SK-N-SH treated with all-trans-retinoic acid at 6 μM for 48 hours (cell line): ENCODE measurements at regions not wholly inside any gene's neighbourhood (a gene's known extent, or its start where the extent isn't known, plus 50 kb on each side); places are given as distances from the start of the nearest gene placed in this dataset.

Source experiments
- ARNTL ChIP-seq: fragments of 450-650 bp; formaldehyde crosslinking; IDR thresholded peaks from 2 replicates; pipeline ENCODE4 v1.5.0; 2020; ENCODE audit warnings: low read depth, mild to moderate bottlenecking, moderate library complexity, borderline replicate concordance
- ISL1 ChIP-seq: fragments of 250-450 bp; sonication (Bioruptor Pico); IDR thresholded peaks from 2 replicates; pipeline ENCODE4 v2.1.2; 2022; ENCODE audit warnings: mild to moderate bottlenecking, moderate library complexity
- PPARA ChIP-seq: fragments of 250-450 bp; sonication (Bioruptor Pico); IDR thresholded peaks from 2 replicates; pipeline ENCODE4 v1.5.0; 2020; ENCODE audit warnings: mild to moderate bottlenecking, borderline replicate concordance
- RARB ChIP-seq: fragments of 250-450 bp; sonication (Bioruptor Pico); IDR thresholded peaks from 2 replicates; pipeline ENCODE4 v1.8.0; 2021; ENCODE audit warnings: mild to moderate bottlenecking, moderate library complexity
- SNAI2 ChIP-seq: fragments of 250-450 bp; sonication (Bioruptor Pico); IDR thresholded peaks from 2 replicates; pipeline ENCODE4 v1.5.0; 2020; ENCODE audit warnings: mild to moderate bottlenecking, moderate library complexity
- ZC3H10 ChIP-seq: fragments of 250-450 bp; sonication (Bioruptor Pico); IDR thresholded peaks from 2 replicates; pipeline ENCODE4 v1.5.1; 2021; ENCODE audit warnings: mild to moderate bottlenecking, moderate library complexity
- ZFP3 ChIP-seq: fragments of 250-450 bp; sonication (Bioruptor Pico); IDR thresholded peaks from 2 replicates; pipeline ENCODE4 v1.5.0; 2020; ENCODE audit warnings: mild to moderate bottlenecking, moderate library complexity
- ZFP30 ChIP-seq: fragments of 450-650 bp; formaldehyde crosslinking; IDR thresholded peaks from 2 replicates; pipeline ENCODE4 v1.5.0; 2022; ENCODE audit warnings: mild to moderate bottlenecking, moderate library complexity
- TF ChIP-seq, protein P1 (sequence below): fragments of 250-450 bp; sonication (Bioruptor Pico); IDR thresholded peaks from 2 replicates; pipeline ENCODE4 v1.8.0; 2020; ENCODE audit warnings: mild to moderate bottlenecking, moderate library complexity, borderline replicate concordance
- TF ChIP-seq, protein P2 (sequence below): fragments of 250-450 bp; sonication (Bioruptor Pico); IDR thresholded peaks from 2 replicates; pipeline ENCODE4 v1.8.0; 2021; ENCODE audit warnings: low read depth, mild to moderate bottlenecking, moderate library complexity, borderline replicate concordance
- TF ChIP-seq, protein P3 (sequence below): fragments of 250-450 bp; sonication (Bioruptor Pico); IDR thresholded peaks from 2 replicates; pipeline ENCODE4 v1.5.1; 2020; ENCODE audit warnings: low read depth, mild to moderate bottlenecking, moderate library complexity

DNA sequence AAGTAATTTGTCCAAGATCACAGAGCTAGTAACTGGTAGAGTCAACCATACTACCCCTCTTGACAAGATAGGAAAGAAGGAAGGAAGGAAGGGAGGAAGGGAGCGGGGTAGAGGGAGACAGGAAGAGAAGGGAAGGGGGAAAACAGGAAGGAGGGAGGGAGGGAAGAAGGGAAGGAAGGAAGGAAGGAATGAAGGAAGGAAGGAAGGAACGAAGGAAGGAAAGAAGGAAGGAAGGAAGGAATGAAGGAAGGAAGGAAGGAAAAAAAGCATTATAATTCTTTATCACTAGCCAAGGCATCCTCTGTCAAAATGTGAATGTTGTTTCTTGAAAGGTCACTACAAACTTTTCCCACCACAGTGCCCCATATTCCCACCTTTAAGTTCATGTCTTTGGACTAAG lies 223.6 kb downstream of the SHQ1 start:
- TF ChIP-seq ISL1 (CRISPR knock-in tag) (no peak), ARNTL (CRISPR knock-in tag) (no peak), ZFP3 (CRISPR knock-in tag) (no peak), ZFP30 (no peak), ZC3H10 (CRISPR knock-in tag) (no peak), PPARA (no peak), RARB (no peak), SNAI2 (CRISPR knock-in tag) (no peak)
- TF ChIP-seq, protein P1, sequence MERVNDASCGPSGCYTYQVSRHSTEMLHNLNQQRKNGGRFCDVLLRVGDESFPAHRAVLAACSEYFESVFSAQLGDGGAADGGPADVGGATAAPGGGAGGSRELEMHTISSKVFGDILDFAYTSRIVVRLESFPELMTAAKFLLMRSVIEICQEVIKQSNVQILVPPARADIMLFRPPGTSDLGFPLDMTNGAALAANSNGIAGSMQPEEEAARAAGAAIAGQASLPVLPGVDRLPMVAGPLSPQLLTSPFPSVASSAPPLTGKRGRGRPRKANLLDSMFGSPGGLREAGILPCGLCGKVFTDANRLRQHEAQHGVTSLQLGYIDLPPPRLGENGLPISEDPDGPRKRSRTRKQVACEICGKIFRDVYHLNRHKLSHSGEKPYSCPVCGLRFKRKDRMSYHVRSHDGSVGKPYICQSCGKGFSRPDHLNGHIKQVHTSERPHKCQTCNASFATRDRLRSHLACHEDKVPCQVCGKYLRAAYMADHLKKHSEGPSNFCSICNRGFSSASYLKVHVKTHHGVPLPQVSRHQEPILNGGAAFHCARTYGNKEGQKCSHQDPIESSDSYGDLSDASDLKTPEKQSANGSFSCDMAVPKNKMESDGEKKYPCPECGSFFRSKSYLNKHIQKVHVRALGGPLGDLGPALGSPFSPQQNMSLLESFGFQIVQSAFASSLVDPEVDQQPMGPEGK (CRISPR knock-in tag) = no peak
- TF ChIP-seq, protein P2, sequence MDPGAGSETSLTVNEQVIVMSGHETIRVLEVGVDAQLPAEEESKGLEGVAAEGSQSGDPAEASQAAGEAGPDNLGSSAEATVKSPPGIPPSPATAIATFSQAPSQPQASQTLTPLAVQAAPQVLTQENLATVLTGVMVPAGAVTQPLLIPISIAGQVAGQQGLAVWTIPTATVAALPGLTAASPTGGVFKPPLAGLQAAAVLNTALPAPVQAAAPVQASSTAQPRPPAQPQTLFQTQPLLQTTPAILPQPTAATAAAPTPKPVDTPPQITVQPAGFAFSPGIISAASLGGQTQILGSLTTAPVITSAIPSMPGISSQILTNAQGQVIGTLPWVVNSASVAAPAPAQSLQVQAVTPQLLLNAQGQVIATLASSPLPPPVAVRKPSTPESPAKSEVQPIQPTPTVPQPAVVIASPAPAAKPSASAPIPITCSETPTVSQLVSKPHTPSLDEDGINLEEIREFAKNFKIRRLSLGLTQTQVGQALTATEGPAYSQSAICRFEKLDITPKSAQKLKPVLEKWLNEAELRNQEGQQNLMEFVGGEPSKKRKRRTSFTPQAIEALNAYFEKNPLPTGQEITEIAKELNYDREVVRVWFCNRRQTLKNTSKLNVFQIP (CRISPR knock-in tag) = no peak
- TF ChIP-seq, protein P3, sequence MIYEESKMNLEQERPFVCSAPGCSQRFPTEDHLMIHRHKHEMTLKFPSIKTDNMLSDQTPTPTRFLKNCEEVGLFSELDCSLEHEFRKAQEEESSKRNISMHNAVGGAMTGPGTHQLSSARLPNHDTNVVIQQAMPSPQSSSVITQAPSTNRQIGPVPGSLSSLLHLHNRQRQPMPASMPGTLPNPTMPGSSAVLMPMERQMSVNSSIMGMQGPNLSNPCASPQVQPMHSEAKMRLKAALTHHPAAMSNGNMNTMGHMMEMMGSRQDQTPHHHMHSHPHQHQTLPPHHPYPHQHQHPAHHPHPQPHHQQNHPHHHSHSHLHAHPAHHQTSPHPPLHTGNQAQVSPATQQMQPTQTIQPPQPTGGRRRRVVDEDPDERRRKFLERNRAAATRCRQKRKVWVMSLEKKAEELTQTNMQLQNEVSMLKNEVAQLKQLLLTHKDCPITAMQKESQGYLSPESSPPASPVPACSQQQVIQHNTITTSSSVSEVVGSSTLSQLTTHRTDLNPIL (CRISPR knock-in tag) = no peak
